ACC112 (cell line): ENCODE measurements at regions not wholly inside any gene's neighbourhood (a gene's known extent, or its start where the extent isn't known, plus 50 kb on each side); places are given as distances from the start of the nearest gene placed in this dataset.

Source experiments
- H2AFZ ChIP-seq: fragments of 200-600 bp; sonication (generic); one replicate; pipeline ENCODE4 v1.6.0; 2017; ENCODE audit warnings: antibody characterized with exemption, low read length; ENCODE audit not compliant: unreplicated experiment
- H3K27ac ChIP-seq: fragments of 200-600 bp; sonication (generic); 2 replicates; pipeline ENCODE4 v1.5.1; 2014; ENCODE audit warnings: low read depth, mild to moderate bottlenecking, antibody characterized with exemption, low read length, moderate library complexity
- H3K27me3 ChIP-seq: fragments of 200-600 bp; sonication (generic); 2 replicates; pipeline ENCODE4 v1.6.1; 2014; ENCODE audit warnings: mild to moderate bottlenecking, antibody characterized with exemption, low read length, moderate library complexity, mixed read lengths; ENCODE audit not compliant: insufficient read depth
- H3K36me3 ChIP-seq: fragments of 200-600 bp; sonication (generic); 2 replicates; pipeline ENCODE4 v1.6.1; 2016; ENCODE audit warnings: mild to moderate bottlenecking, antibody characterized with exemption, low read length, moderate library complexity, mixed read lengths; ENCODE audit not compliant: insufficient read depth
- H3K4me1 ChIP-seq: fragments of 200-600 bp; sonication (generic); one replicate; pipeline ENCODE4 v1.6.1; 2016; ENCODE audit warnings: low read length, mixed read lengths; ENCODE audit not compliant: insufficient read depth, unreplicated experiment, control insufficient read depth
- H3K4me3 ChIP-seq: fragments of 200-600 bp; sonication (generic); 2 replicates; pipeline ENCODE4 v1.5.1; 2014; ENCODE audit warnings: mild to moderate bottlenecking, low read depth, low read length
- H3K79me2 ChIP-seq: fragments of 200-600 bp; sonication (generic); one replicate; pipeline ENCODE4 v1.6.0; 2016; ENCODE audit warnings: low read length; ENCODE audit not compliant: control insufficient read depth, unreplicated experiment, insufficient read depth

- Histone ChIP-seq H3K27me3 (no peaks in the 10 kb centered on the region), H3K79me2 (no peaks in the 10 kb centered on the region), H3K36me3 (no peaks in the 10 kb centered on the region), H3K4me3 (no peak overlapping the region), H3K27ac (no peak overlapping the region), H3K4me1 (no peaks in the 10 kb centered on the region), H2AFZ (no peak overlapping the region)
Measured at GRCh38 chr3:110157221-110157620, 819.9 kb upstream of the DPPA4 start.

GRCh38 chr3:110164632-110165369, 827.5 kb upstream of the DPPA4 start:
- H3K4me3 ChIP-seq: no peak overlapping the region

GRCh38 chr3:110165370-110165743, 828.0 kb upstream of the DPPA4 start:
- Histone ChIP-seq H2AFZ (peak overlapping the region; percentile 64), H3K79me2 (no peaks in the 10 kb centered on the region), H3K4me3 (no peak overlapping the region), H3K4me1 (no peaks in the 10 kb centered on the region), H3K36me3 (no peaks in the 10 kb centered on the region), H3K27me3 (no peaks in the 10 kb centered on the region), H3K27ac (no peak overlapping the region)

More at GRCh38 chr3:110164632-110165369, 827.5 kb upstream of the DPPA4 start:
- no peaks in the 10 kb centered on the region for H3K36me3 ChIP-seq
- H3K79me2 ChIP-seq: no peaks in the 10 kb centered on the region
- H3K27ac ChIP-seq: no peak overlapping the region
- H3K27me3 ChIP-seq: no peaks in the 10 kb centered on the region
- no peaks in the 10 kb centered on the region for H3K4me1 ChIP-seq
- H2AFZ ChIP-seq: peak overlapping the region; percentile 64

GRCh38 chr3:110165753-110166152, 828.4 kb upstream of the DPPA4 start:
- Histone ChIP-seq H3K4me1 (no peaks in the 10 kb centered on the region), H3K36me3 (no peaks in the 10 kb centered on the region), H3K27ac (no peak overlapping the region), H3K4me3 (no peak overlapping the region), H3K27me3 (no peaks in the 10 kb centered on the region), H3K79me2 (no peaks in the 10 kb centered on the region), H2AFZ (no peak overlapping the region)

DNA sequence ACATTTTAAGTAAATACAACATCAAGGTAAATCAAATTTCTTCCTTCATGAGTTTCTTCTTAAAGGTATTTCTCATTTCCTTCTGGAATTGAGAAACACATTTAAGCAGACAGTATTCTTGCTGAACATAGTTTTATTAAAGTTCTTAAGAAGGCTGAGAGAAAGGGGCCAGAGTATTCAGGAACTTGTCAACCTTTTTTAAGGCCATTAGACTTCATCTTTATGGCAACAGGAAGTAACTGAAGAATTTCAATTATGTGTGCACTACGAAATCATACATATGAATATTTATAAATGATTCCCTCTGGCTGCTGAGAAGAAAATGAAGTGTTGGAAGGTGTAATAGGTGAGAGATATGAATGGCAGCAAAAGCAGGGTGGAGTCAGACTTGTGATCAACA, 829.4 kb upstream of the DPPA4 start:
- Histone ChIP-seq H3K27ac (no peak overlapping the region), H3K4me3 (no peak overlapping the region), H3K27me3 (no peaks in the 10 kb centered on the region), H3K4me1 (no peaks in the 10 kb centered on the region), H3K79me2 (no peaks in the 10 kb centered on the region), H2AFZ (no peak overlapping the region), H3K36me3 (no peaks in the 10 kb centered on the region)

- H3K4me1 ChIP-seq: no peaks in the 10 kb centered on the region
- H3K36me3 ChIP-seq: no peaks in the 10 kb centered on the region
- no peaks in the 10 kb centered on the region for H3K27me3 ChIP-seq
- no peak overlapping the region for H3K27ac ChIP-seq
- no peaks in the 10 kb centered on the region for H3K79me2 ChIP-seq
- H3K4me3 ChIP-seq: no peak overlapping the region
- no peak overlapping the region for H2AFZ ChIP-seq
Measured at GRCh38 chr3:110174908-110175307, 837.6 kb upstream of the DPPA4 start.

GRCh38 chr3:110178965-110179364, 841.6 kb upstream of the DPPA4 start:
- Histone ChIP-seq H3K36me3 (no peaks in the 10 kb centered on the region), H3K27ac (no peak overlapping the region), H2AFZ (no peak overlapping the region), H3K79me2 (no peaks in the 10 kb centered on the region), H3K4me3 (no peak overlapping the region), H3K4me1 (no peaks in the 10 kb centered on the region), H3K27me3 (no peaks in the 10 kb centered on the region)

- H3K79me2 ChIP-seq: no peaks in the 10 kb centered on the region
- no peak overlapping the region for H3K4me3 ChIP-seq
- H3K27me3 ChIP-seq: no peaks in the 10 kb centered on the region
- no peaks in the 10 kb centered on the region for H3K36me3 ChIP-seq
- no peaks in the 10 kb centered on the region for H3K4me1 ChIP-seq
- no peak overlapping the region for H2AFZ ChIP-seq
- H3K27ac ChIP-seq: no peak overlapping the region
Measured at GRCh38 chr3:110180733-110181132, 843.4 kb upstream of the DPPA4 start.

DNA sequence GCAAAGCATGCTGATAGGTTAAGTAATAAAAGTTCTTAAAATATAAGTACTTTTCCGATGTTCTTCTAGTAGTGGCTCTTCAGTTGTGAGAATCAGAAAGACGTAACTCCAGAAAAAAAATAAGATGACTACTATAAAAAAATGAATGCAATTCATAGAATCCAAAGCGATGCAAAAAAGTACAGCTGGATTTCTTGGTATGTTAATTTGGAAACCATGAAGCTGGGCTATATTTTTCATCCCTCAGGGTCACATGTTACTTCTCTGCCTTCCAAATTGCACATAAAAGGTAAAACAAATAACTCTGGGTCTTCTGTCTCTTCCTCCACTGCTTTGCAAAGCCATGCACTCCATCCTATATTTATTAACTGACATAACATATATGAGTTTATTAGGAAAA, 843.9 kb upstream of the DPPA4 start:
- no peak overlapping the region for H3K4me3 ChIP-seq
- H3K27me3 ChIP-seq: no peaks in the 10 kb centered on the region
- H3K79me2 ChIP-seq: no peaks in the 10 kb centered on the region
- H3K36me3 ChIP-seq: no peaks in the 10 kb centered on the region
- H3K27ac ChIP-seq: no peak overlapping the region
- H3K4me1 ChIP-seq: no peaks in the 10 kb centered on the region
- H2AFZ ChIP-seq: no peak overlapping the region

GRCh38 chr3:110184536-110184935, 847.2 kb upstream of the DPPA4 start:
- Histone ChIP-seq H3K79me2 (no peaks in the 10 kb centered on the region), H3K4me1 (no peaks in the 10 kb centered on the region), H2AFZ (no peak overlapping the region), H3K36me3 (no peaks in the 10 kb centered on the region), H3K27ac (no peak overlapping the region), H3K4me3 (no peak overlapping the region), H3K27me3 (no peaks in the 10 kb centered on the region)

DNA sequence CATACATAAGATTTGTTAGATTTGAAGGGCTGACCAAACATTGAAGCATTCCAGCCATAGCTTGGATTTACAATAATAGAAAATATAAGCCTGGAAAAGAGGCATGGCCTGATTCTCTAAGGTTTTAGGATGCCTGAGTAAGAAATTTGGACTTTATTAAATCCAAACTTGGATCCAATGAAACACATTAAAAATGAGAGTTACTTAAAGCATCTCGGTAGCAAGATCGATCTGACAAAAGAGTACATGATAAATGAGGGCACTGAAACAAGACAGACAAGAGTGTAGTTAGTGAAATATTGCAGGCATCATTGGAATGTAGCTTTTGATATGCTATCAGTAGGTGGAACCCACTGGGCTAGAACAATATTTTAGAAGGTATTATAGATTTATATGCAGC, 855.7 kb upstream of the DPPA4 start:
- Histone ChIP-seq H3K4me1 (no peaks in the 10 kb centered on the region), H3K4me3 (no peak overlapping the region), H3K36me3 (no peaks in the 10 kb centered on the region), H3K27ac (no peak overlapping the region), H2AFZ (no peak overlapping the region), H3K79me2 (no peaks in the 10 kb centered on the region), H3K27me3 (no peaks in the 10 kb centered on the region)
